Panc1 (cell line): ENCODE measurements at regions not wholly inside any gene's neighbourhood (a gene's known extent, or its start where the extent isn't known, plus 50 kb on each side); places are given as distances from the start of the nearest gene placed in this dataset.

Source experiments
- ATAC-seq: fragments of 200-7000 bp; cut with Tn5 transposase; 2 replicates; pipeline ENCODE4 v1.9.1; 2020; ENCODE audit warnings: mild to moderate bottlenecking, moderate library complexity
- BruUV-seq: library from RNA; stranded (reverse); fragments of 400-500 nt; replicated peaks from 2 replicates; lab custom pipeline; 2021; lab: Mats Ljungman, UMichigan
- CTCF ChIA-PET: fragments of 300-600 bp; sonication (Branson Sonifier 250); formaldehyde crosslinking; loops from one replicate; lab custom pipeline; 2022; ENCODE audit warnings: antibody characterized with exemption; lab: Charles Lee
- POLR2A ChIA-PET: fragments of 300-600 bp; sonication (Branson Sonifier 250); formaldehyde crosslinking; loops from one replicate; lab custom pipeline; 2022; ENCODE audit warnings: antibody characterized with exemption; lab: Charles Lee
- DNase-seq: peaks from one replicate; pipeline ENCODE4 v3.0.0-alpha.2; 2010; ENCODE audit warnings: low read depth, low spot score
- H3K27ac ChIP-seq: 2 replicates; pipeline ENCODE4 v1.5.1; 2011; ENCODE audit warnings: mild to moderate bottlenecking, low read length, inconsistent platforms
- H3K27me3 ChIP-seq: fragments of 200-500 bp; sonication (Bioruptor generic); 2 replicates; pipeline ENCODE4 v1.6.0; 2014; ENCODE audit warnings: low read length, inconsistent platforms; ENCODE audit not compliant: control insufficient read depth, insufficient read depth
- H3K36me3 ChIP-seq: fragments of 200-500 bp; sonication (Bioruptor generic); 2 replicates; pipeline ENCODE4 v1.5.1; 2014; ENCODE audit warnings: inconsistent platforms, mild to moderate bottlenecking, low read length, moderate library complexity; ENCODE audit not compliant: control insufficient read depth, insufficient read depth
- H3K4me1 ChIP-seq: 2 replicates; pipeline ENCODE4 v1.5.1; 2011; ENCODE audit warnings: inconsistent platforms, mild to moderate bottlenecking, low read length, moderate library complexity; ENCODE audit not compliant: control insufficient read depth, insufficient read depth
- H3K4me3 ChIP-seq, 2 experiments: 2 replicates each; pipeline ENCODE4 v1.5.1; 2011 to 2012; ENCODE audit warnings: low read depth in 2 of 2, low read length in 2 of 2, mild to moderate bottlenecking in 2 of 2, inconsistent platforms in 1 of 2, moderate library complexity in 1 of 2
- H3K9me3 ChIP-seq: fragments of 200-500 bp; sonication (Bioruptor generic); 2 replicates; pipeline ENCODE4 v1.5.1; 2014; ENCODE audit warnings: low read depth, mild to moderate bottlenecking, inconsistent platforms, low read length, moderate library complexity; ENCODE audit not compliant: control insufficient read depth, insufficient read depth
- CTCF ChIP-seq: fragments of 450-650 bp; IDR thresholded peaks from 2 replicates; pipeline ENCODE4 v1.5.1; 2017; ENCODE audit warnings: mild to moderate bottlenecking
- POLR2AphosphoS5 ChIP-seq: IDR thresholded peaks from 2 replicates; pipeline ENCODE4 v1.6.1; 2012; ENCODE audit warnings: mild to moderate bottlenecking, low read depth, low read length, moderate library complexity
- REST ChIP-seq, 2 experiments: IDR thresholded peaks; 2 replicates each; pipeline ENCODE4 v1.6.1; 2011 to 2012; ENCODE audit warnings: low read depth in 2 of 2, control low read depth in 1 of 2, low read length in 1 of 2, mild to moderate bottlenecking in 1 of 2, moderate library complexity in 1 of 2; ENCODE audit not compliant: insufficient read depth in 1 of 2
- SIN3A ChIP-seq: IDR thresholded peaks from 2 replicates; pipeline ENCODE4 v1.6.1; 2012; ENCODE audit warnings: low read depth, mild to moderate bottlenecking, low read length, moderate library complexity, borderline replicate concordance; ENCODE audit not compliant: insufficient read depth
- TCF7L2 ChIP-seq: IDR thresholded peaks from 2 replicates; pipeline ENCODE4 v1.6.1; 2011; ENCODE audit warnings: mild to moderate bottlenecking, low read depth, low read length, inconsistent platforms
- in situ Hi-C: cut with HindIII; loops from 2 replicates; pipeline ENCODE4 v1.10.0; 2016; ENCODE audit warnings: low sequenced_read_pairs, low pct_unique_long_range_greater_than_20kb
- intact Hi-C: fragments of 100-400 bp; cut with micrococcal nuclease; formaldehyde crosslinking; loops from one replicate; pipeline ENCODE4 v1.10.0; 2022; ENCODE audit not compliant: unreplicated experiment

GRCh38 chr1:219086956-219087469 lies 86.7 kb upstream of the LYPLAL1 start:
- ChIA-PET POLR2A (no interaction called here), CTCF (no interaction called here)
- DNase-seq (no peak), ATAC-seq (no peak)
- Histone ChIP-seq H3K4me1 (no peaks in the 10 kb centered on the region), H3K9me3 (no peaks in the 10 kb centered on the region), H3K36me3 (no peaks in the 10 kb centered on the region), H3K27me3 (no peaks in the 10 kb centered on the region), H3K27ac (no peak overlapping the region), H3K4me3 (no peak overlapping the region)
- TF ChIP-seq CTCF = no peak
- TF ChIP-seq REST (IDR thresholded peaks at IDR 0.05; ENCODE audit: insufficient read depth in 1 of 2, low read depth in 2 of 2, low read length in 1 of 2) = no peak
- TF ChIP-seq TCF7L2 = no peak
- TF ChIP-seq SIN3A = no peak
- TF ChIP-seq POLR2AphosphoS5 = no peak
- in situ Hi-C loops = no loop called here
- no TSS peak for BruUV-seq
- intact Hi-C loops = no loop called here

GRCh38 chr1:219088778-219089557 lies 84.7 kb upstream of the LYPLAL1 start:
- Histone ChIP-seq H3K4me3 (no peak overlapping the region), H3K27ac (no peak overlapping the region), H3K9me3 (no peaks in the 10 kb centered on the region), H3K36me3 (no peaks in the 10 kb centered on the region), H3K4me1 (no peaks in the 10 kb centered on the region), H3K27me3 (no peaks in the 10 kb centered on the region)
- ChIA-PET CTCF (no interaction called here), POLR2A (no interaction called here)
- intact Hi-C loops (no loop called here), in situ Hi-C loops (no loop called here)
- TF ChIP-seq POLR2AphosphoS5 = no peak
- no TSS peak for BruUV-seq
- ATAC-seq (no peak), DNase-seq (peak; percentile 64)

GRCh38 chr1:219090607-219091006 lies 83.1 kb upstream of the LYPLAL1 start:
- no peaks in the 10 kb centered on the region for H3K36me3 ChIP-seq
- no TSS peak for BruUV-seq
- in situ Hi-C loops (no loop called here), intact Hi-C loops (no loop called here)
- H3K4me3 ChIP-seq = no peak overlapping the region
- H3K27me3 ChIP-seq = no peaks in the 10 kb centered on the region
- ATAC-seq (no peak), DNase-seq (no peak)
- ChIA-PET POLR2A (no interaction called here), CTCF (no interaction called here)
- H3K4me1 ChIP-seq = no peaks in the 10 kb centered on the region
- no peak overlapping the region for H3K27ac ChIP-seq
- no peak for TF ChIP-seq REST (IDR thresholded peaks at IDR 0.05; ENCODE audit: insufficient read depth in 1 of 2, low read depth in 2 of 2, low read length in 1 of 2)
- no peak for TF ChIP-seq TCF7L2
- TF ChIP-seq CTCF = no peak
- no peak for TF ChIP-seq SIN3A
- TF ChIP-seq POLR2AphosphoS5 = no peak
- no peaks in the 10 kb centered on the region for H3K9me3 ChIP-seq
